ENCODE measurements at regions not wholly inside any gene's neighbourhood (a gene's known extent, or its start where the extent isn't known, plus 50 kb on each side); places are given as distances from the start of the nearest gene placed in this dataset.

DNA sequence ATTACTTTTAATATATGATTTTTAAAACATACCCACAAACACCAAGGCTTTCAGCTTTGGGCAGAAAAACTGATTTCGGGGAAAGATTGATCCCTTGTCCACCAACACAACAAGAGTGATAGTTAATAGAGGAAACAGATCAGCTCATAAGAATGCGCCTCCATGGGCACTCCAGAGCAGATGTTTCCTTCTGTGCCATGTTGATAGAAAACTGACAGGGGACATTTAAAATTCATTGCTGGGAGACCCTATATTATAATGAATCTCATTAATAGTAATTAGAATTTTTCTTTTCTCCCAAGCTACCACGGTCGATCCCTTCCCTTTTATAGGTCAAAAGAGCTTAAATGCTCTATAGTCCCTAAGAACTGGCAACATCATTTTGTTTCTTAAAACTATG lies 431.2 kb downstream of the IRS2 start:
- no peak for TF ChIP-seq POLR2A (IDR thresholded peaks at IDR 0.05)
- TF ChIP-seq, protein P1, sequence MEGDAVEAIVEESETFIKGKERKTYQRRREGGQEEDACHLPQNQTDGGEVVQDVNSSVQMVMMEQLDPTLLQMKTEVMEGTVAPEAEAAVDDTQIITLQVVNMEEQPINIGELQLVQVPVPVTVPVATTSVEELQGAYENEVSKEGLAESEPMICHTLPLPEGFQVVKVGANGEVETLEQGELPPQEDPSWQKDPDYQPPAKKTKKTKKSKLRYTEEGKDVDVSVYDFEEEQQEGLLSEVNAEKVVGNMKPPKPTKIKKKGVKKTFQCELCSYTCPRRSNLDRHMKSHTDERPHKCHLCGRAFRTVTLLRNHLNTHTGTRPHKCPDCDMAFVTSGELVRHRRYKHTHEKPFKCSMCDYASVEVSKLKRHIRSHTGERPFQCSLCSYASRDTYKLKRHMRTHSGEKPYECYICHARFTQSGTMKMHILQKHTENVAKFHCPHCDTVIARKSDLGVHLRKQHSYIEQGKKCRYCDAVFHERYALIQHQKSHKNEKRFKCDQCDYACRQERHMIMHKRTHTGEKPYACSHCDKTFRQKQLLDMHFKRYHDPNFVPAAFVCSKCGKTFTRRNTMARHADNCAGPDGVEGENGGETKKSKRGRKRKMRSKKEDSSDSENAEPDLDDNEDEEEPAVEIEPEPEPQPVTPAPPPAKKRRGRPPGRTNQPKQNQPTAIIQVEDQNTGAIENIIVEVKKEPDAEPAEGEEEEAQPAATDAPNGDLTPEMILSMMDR (IDR thresholded peaks at IDR 0.05 in 4 of 5, conservative IDR thresholded peaks at IDR 0.05 in 1 of 5) = no peak

Data from gastrocnemius medialis (tissue), 4 donors.